Activated CD8-positive, alpha-beta T cell treated with anti-CD3 and anti-CD28 coated beads, Interleukin-2, amount 10 ng/mL, durations not matched to agents 7 days and 5 days (primary cell): ENCODE measurements at regions not wholly inside any gene's neighbourhood (a gene's known extent, or its start where the extent isn't known, plus 50 kb on each side); places are given as distances from the start of the nearest gene placed in this dataset.

Source experiments
- ATAC-seq: fragments of 150-1000 bp; cut with Tn5 transposase; one replicate; pipeline ENCODE4 v1.10.0; 2021; ENCODE audit warnings: moderate library complexity
- CTCF ChIA-PET: fragments of 350-600 bp; sonication (Branson Sonifier 250); formaldehyde crosslinking; loops from one replicate; lab custom pipeline; 2021; ENCODE audit warnings: antibody characterized with exemption; lab: Charles Lee
- POLR2A ChIA-PET: fragments of 350-600 bp; sonication (Branson Sonifier 250); formaldehyde crosslinking; loops from one replicate; lab custom pipeline; 2021; ENCODE audit warnings: antibody characterized with exemption; lab: Charles Lee
- DNase-seq: peaks from one replicate; pipeline ENCODE4 v3.0.0-alpha.2; 2020
- H3K27ac Mint-ChIP-seq: one replicate; pipeline ENCODE4 v1.8.0; 2021; ENCODE audit warnings: mild to moderate bottlenecking, mixed read lengths
- H3K27me3 Mint-ChIP-seq: one replicate; pipeline ENCODE4 v1.8.0; 2021; ENCODE audit warnings: low read depth, mixed read lengths
- H3K36me3 Mint-ChIP-seq: one replicate; pipeline ENCODE4 v1.8.0; 2021; ENCODE audit warnings: low read depth, mixed read lengths
- H3K4me1 Mint-ChIP-seq: one replicate; pipeline ENCODE4 v1.8.0; 2021; ENCODE audit warnings: low read depth, mixed read lengths
- H3K4me3 Mint-ChIP-seq: one replicate; pipeline ENCODE4 v1.8.0; 2021; ENCODE audit warnings: mild to moderate bottlenecking, mixed read lengths
- H3K9me3 Mint-ChIP-seq: one replicate; pipeline ENCODE4 v1.8.0; 2022; ENCODE audit warnings: mixed read lengths; ENCODE audit not compliant: insufficient read depth

- Mint-ChIP-seq H3K27me3 (no peaks in the 10 kb centered on the region), H3K4me1 (no peaks in the 10 kb centered on the region), H3K4me3 (no peak overlapping the region), H3K36me3 (no peaks in the 10 kb centered on the region), H3K27ac (no peak overlapping the region), H3K9me3 (no peaks in the 10 kb centered on the region)
- CTCF ChIA-PET, result no interaction called here
- POLR2A ChIA-PET, result interaction anchor here (0.6 kb wide), 1 partner anchor 151 kb away, joined by 3 read pairs; no protein-coding TSS in a partner anchor
- ATAC-seq, result no peak
- no peak for DNase-seq
Measured at GRCh38 chr9:30718483-30718882, 1666.0 kb upstream of the ACO1 start.

DNA sequence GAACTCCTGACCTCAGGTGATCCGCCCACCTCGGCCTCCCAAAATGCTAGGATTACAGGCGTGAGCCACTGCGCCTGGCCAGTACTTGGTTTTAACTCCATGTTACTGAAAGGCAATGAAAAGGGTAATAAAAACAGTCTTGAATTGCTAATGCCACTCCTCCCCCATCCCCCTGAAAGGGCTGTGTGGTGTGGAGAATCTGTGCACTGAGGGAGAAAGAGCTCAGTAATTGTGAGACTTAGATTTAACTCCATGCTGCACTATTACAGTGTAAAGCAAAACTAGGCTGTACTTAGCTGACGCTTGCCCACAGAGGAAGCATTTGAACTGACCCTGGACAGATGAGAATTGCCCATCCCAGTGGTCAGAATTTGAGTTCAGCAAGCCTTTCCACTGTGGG is 1662.4 kb upstream of the ACO1 start:
- no peaks in the 10 kb centered on the region for H3K4me1 Mint-ChIP-seq
- no peak overlapping the region for H3K4me3 Mint-ChIP-seq
- CTCF ChIA-PET, result no interaction called here
- ATAC-seq, result no peak
- no peak for DNase-seq
- POLR2A ChIA-PET, result no interaction called here
- no peaks in the 10 kb centered on the region for H3K36me3 Mint-ChIP-seq
- no peaks in the 10 kb centered on the region for H3K9me3 Mint-ChIP-seq
- H3K27me3 Mint-ChIP-seq, result no peaks in the 10 kb centered on the region
- H3K27ac Mint-ChIP-seq, result no peak overlapping the region

- Mint-ChIP-seq H3K4me1 (no peaks in the 10 kb centered on the region), H3K9me3 (no peaks in the 10 kb centered on the region), H3K27ac (no peak overlapping the region), H3K36me3 (no peaks in the 10 kb centered on the region), H3K4me3 (no peak overlapping the region), H3K27me3 (no peaks in the 10 kb centered on the region)
- ChIA-PET POLR2A (no interaction called here), CTCF (no interaction called here)
- ATAC-seq (no peak), DNase-seq (no peak)
Measured at GRCh38 chr9:30723656-30724055, 1660.8 kb upstream of the ACO1 start.

DNA sequence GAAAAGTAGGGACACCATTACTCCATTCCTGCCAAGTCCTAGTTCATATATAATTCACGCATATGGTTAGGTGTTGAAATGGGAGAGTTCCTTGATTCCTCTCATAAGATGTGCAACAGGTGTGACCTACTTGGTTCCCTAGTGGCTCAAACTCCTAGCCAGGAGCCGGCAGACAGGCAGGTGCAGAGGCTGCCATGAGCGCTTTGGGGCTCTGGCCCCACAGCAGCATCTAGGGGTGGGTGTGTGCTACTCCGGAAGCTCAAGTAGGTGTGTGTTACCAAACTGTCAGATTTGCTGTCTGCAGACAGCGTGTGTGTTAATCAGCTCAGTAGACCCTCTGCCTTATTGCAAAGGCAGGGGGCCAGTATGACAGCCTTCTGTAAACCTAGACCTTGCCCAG is 1652.4 kb upstream of the ACO1 start:
- no peak overlapping the region for H3K27ac Mint-ChIP-seq
- ChIA-PET CTCF (no interaction called here), POLR2A (no interaction called here)
- no peaks in the 10 kb centered on the region for H3K4me1 Mint-ChIP-seq
- DNase-seq (no peak), ATAC-seq (no peak)
- H3K4me3 Mint-ChIP-seq, result no peak overlapping the region
- no peaks in the 10 kb centered on the region for H3K27me3 Mint-ChIP-seq
- no peaks in the 10 kb centered on the region for H3K9me3 Mint-ChIP-seq
- H3K36me3 Mint-ChIP-seq, result no peaks in the 10 kb centered on the region

GRCh38 chr9:30744871-30745270 is 1639.6 kb upstream of the ACO1 start:
- H3K27ac Mint-ChIP-seq, result no peak overlapping the region
- no peaks in the 10 kb centered on the region for H3K9me3 Mint-ChIP-seq
- DNase-seq (no peak), ATAC-seq (no peak)
- H3K4me1 Mint-ChIP-seq, result no peaks in the 10 kb centered on the region
- CTCF ChIA-PET, result no interaction called here
- H3K36me3 Mint-ChIP-seq, result no peaks in the 10 kb centered on the region
- no peak overlapping the region for H3K4me3 Mint-ChIP-seq
- H3K27me3 Mint-ChIP-seq, result no peaks in the 10 kb centered on the region
- POLR2A ChIA-PET, result no interaction called here

GRCh38 chr9:30746589-30746988 is 1637.9 kb upstream of the ACO1 start:
- H3K27me3 Mint-ChIP-seq, result no peaks in the 10 kb centered on the region
- no peaks in the 10 kb centered on the region for H3K9me3 Mint-ChIP-seq
- DNase-seq, result no peak
- H3K4me1 Mint-ChIP-seq, result no peaks in the 10 kb centered on the region
- H3K36me3 Mint-ChIP-seq, result no peaks in the 10 kb centered on the region
- no peak overlapping the region for H3K4me3 Mint-ChIP-seq
- POLR2A ChIA-PET, result no interaction called here
- no peak overlapping the region for H3K27ac Mint-ChIP-seq
- no peak for ATAC-seq
- CTCF ChIA-PET, result no interaction called here

DNA sequence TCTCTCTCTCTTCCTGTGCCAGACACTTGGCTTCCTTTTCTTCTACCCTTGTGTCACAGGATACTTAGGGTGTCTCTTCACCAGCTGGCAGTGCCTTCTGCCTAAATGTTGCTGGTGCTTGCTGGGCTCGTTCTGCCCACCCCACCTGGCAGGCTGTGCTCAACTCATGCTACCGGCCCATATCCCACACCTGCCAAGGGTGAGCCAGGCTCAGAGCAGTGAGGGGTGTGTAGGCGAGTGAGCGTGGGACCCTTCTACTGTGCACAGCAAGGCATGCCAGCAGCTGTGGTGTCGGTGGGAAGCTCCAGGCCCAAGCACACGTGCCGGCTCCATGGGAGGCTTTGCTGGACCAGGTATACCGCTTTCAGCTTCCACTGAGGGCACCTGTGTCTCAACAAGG is 1626.7 kb upstream of the ACO1 start:
- ATAC-seq (no peak), DNase-seq (no peak)
- POLR2A ChIA-PET, result no interaction called here
- CTCF ChIA-PET, result no interaction called here
- Mint-ChIP-seq H3K4me1 (no peaks in the 10 kb centered on the region), H3K9me3 (no peaks in the 10 kb centered on the region), H3K27me3 (no peaks in the 10 kb centered on the region), H3K36me3 (no peaks in the 10 kb centered on the region), H3K4me3 (no peak overlapping the region), H3K27ac (no peak overlapping the region)

DNA sequence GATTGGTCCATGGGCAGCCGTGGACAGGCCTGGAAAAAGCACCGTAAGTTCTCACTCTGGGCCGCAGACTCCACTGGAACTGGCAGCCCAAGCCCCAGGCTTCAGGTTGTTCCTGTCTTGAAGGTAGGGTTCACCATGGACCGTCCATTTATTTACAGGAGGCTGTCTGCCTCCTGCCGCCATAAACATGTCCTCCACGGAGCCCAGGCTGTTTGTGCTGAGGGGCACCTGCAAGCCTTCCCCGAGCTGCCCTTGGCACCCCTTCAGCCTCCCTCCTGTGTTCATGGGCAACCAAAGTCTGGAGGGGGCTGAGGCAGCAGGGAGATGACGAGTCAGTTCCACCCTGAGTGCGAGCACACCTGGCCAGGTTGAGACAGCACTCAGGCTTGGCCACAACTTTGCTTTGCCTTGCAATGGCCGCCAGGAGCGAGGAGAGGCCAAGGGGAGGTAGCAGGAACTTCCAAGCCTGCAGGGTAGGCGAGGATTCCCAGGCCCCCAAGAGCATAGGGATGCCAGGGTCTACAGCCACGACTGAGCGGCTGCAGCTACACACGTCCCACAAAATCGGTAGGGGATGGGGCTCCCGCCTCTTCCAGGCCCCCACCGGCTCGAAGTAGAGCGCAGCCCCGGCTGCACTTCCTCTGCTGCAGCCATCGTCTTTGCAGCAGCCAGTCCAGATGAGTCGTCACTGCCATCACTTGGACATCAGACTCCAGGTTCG is 1625.6 kb upstream of the ACO1 start:
- Mint-ChIP-seq H3K36me3 (no peaks in the 10 kb centered on the region), H3K4me3 (no peak overlapping the region), H3K27me3 (no peaks in the 10 kb centered on the region), H3K9me3 (no peaks in the 10 kb centered on the region), H3K4me1 (no peaks in the 10 kb centered on the region), H3K27ac (no peak overlapping the region)
- CTCF ChIA-PET, result no interaction called here
- POLR2A ChIA-PET, result no interaction called here
- DNase-seq (no peak), ATAC-seq (no peak)

- ATAC-seq, result no peak
- Mint-ChIP-seq H3K27me3 (no peaks in the 10 kb centered on the region), H3K36me3 (no peaks in the 10 kb centered on the region), H3K27ac (no peak overlapping the region), H3K9me3 (no peaks in the 10 kb centered on the region), H3K4me3 (no peak overlapping the region), H3K4me1 (no peaks in the 10 kb centered on the region)
- no peak for DNase-seq
- POLR2A ChIA-PET, result no interaction called here
- CTCF ChIA-PET, result no interaction called here
Measured at GRCh38 chr9:30765318-30765717, 1619.1 kb upstream of the ACO1 start.

- POLR2A ChIA-PET, result no interaction called here
- Mint-ChIP-seq H3K36me3 (no peaks in the 10 kb centered on the region), H3K4me1 (no peaks in the 10 kb centered on the region), H3K27ac (no peak overlapping the region), H3K9me3 (no peaks in the 10 kb centered on the region), H3K4me3 (no peak overlapping the region), H3K27me3 (no peaks in the 10 kb centered on the region)
- CTCF ChIA-PET, result no interaction called here
- no peak for ATAC-seq
- DNase-seq, result no peak
Measured at GRCh38 chr9:30771163-30771708, 1613.2 kb upstream of the ACO1 start.

DNA sequence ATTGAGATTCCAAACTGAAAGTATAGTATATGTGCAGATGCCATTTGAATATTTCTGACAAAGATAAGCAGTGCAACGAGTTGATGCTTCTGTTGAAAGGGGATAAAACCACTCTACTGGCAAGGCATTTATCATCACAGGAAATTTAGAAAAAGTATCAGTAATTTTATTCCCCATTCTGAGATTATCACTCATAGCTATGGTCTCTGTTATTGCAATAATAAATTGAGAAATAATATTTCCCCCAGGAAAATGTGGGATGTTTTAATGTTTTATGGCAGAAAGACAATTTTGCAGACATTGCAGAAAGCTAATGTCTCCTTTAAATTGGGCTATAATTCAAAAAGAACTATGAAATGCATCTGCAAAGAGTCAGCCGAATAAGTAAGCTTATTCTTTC is 1612.7 kb upstream of the ACO1 start:
- Mint-ChIP-seq H3K4me3 (no peak overlapping the region), H3K36me3 (no peaks in the 10 kb centered on the region), H3K9me3 (no peaks in the 10 kb centered on the region), H3K27me3 (no peaks in the 10 kb centered on the region), H3K27ac (no peak overlapping the region), H3K4me1 (no peaks in the 10 kb centered on the region)
- CTCF ChIA-PET, result no interaction called here
- ATAC-seq (no peak), DNase-seq (no peak)
- POLR2A ChIA-PET, result no interaction called here

DNA sequence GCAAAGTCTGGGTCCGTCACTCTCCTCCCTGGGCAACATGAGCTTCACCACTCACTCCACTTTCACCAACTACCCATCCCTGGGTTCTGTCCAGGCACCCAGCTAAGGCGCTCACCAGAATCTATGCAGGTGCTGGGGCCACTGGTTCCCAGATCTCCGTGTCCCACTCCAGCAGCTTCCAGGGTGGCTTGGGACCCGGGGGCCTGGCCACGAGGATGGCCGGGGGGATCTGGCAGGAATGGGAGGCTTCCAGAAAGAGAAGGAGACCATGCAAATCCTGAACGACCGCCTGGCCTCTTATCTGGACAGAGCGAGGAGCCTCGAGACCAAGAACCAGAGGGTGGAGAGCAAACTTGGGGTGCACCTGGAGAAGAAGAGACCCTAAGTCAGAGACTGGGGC is 1611.0 kb upstream of the ACO1 start:
- POLR2A ChIA-PET, result no interaction called here
- DNase-seq, result no peak
- no peaks in the 10 kb centered on the region for H3K36me3 Mint-ChIP-seq
- H3K4me1 Mint-ChIP-seq, result no peaks in the 10 kb centered on the region
- no peaks in the 10 kb centered on the region for H3K9me3 Mint-ChIP-seq
- H3K27me3 Mint-ChIP-seq, result no peaks in the 10 kb centered on the region
- no peak overlapping the region for H3K4me3 Mint-ChIP-seq
- no peak for ATAC-seq
- CTCF ChIA-PET, result no interaction called here
- no peak overlapping the region for H3K27ac Mint-ChIP-seq

DNA sequence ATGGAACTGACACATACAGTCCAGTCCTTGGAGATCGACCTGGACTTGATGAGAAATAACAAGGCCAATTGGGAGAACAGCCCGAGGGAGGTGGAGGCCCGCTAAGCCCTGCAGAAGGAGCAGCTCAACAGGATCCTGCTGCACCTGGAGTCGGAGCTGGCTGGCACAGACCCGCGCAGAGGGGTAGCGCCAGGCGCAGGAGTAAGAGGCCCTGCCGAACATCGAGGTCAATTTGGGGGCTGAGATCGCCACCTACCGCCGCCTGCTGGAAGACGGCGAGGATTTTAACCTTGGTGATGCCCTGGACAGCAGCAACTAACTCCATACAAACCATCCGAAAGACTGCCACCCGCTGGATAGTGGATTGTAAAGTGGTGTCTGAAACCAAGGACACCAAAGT is 1610.1 kb upstream of the ACO1 start:
- POLR2A ChIA-PET, result no interaction called here
- H3K9me3 Mint-ChIP-seq, result no peaks in the 10 kb centered on the region
- H3K4me3 Mint-ChIP-seq, result no peak overlapping the region
- no peak overlapping the region for H3K27ac Mint-ChIP-seq
- ATAC-seq (no peak), DNase-seq (no peak)
- H3K27me3 Mint-ChIP-seq, result no peaks in the 10 kb centered on the region
- H3K36me3 Mint-ChIP-seq, result no peaks in the 10 kb centered on the region
- CTCF ChIA-PET, result no interaction called here
- H3K4me1 Mint-ChIP-seq, result no peaks in the 10 kb centered on the region
